ENCODE measurements at regions not wholly inside any gene's neighbourhood (a gene's known extent, or its start where the extent isn't known, plus 50 kb on each side); places are given as distances from the start of the nearest gene placed in this dataset.

DNA sequence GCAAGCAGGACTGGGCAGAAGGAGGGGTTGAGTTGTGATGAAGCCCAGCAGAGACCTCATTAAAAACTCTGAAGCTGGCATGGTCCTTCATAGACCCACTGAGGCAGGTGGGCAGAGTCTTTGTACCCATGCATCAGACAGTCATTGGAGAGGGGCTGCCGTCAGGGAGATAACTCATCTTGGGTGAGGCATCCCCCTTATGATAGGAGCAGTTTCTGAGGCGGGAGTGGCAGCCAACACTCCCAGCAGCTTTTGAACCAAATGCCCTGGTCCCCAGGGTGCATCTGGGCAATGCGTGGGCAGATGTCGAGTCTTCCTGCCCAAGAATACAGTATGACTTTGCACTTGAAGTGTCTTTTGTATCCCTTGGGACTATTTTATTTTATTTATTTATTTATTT lies 68.1 kb downstream of the HTR5A start:
- no peak for TF ChIP-seq POLR2AphosphoS5 (IDR thresholded peaks at IDR 0.05)
- TF ChIP-seq, protein P1, sequence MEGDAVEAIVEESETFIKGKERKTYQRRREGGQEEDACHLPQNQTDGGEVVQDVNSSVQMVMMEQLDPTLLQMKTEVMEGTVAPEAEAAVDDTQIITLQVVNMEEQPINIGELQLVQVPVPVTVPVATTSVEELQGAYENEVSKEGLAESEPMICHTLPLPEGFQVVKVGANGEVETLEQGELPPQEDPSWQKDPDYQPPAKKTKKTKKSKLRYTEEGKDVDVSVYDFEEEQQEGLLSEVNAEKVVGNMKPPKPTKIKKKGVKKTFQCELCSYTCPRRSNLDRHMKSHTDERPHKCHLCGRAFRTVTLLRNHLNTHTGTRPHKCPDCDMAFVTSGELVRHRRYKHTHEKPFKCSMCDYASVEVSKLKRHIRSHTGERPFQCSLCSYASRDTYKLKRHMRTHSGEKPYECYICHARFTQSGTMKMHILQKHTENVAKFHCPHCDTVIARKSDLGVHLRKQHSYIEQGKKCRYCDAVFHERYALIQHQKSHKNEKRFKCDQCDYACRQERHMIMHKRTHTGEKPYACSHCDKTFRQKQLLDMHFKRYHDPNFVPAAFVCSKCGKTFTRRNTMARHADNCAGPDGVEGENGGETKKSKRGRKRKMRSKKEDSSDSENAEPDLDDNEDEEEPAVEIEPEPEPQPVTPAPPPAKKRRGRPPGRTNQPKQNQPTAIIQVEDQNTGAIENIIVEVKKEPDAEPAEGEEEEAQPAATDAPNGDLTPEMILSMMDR (IDR thresholded peaks at IDR 0.05) = no peak
- TF ChIP-seq EP300 (IDR thresholded peaks at IDR 0.05) = no peak
- TF ChIP-seq POLR2A (IDR thresholded peaks at IDR 0.05) = no peak
- peaks cover 0 to 33% (median 0%) of the 10 kb centered on the region in 3 donors for H3K27me3 ChIP-seq
- DNase-seq = no peak
- intact Hi-C loops (cut with DNase I; ENCODE audit: low total_unique reads) = no loop called here
- H3K9me3 ChIP-seq = peaks cover 0 to 6% (median 4%) of the 10 kb centered on the region in 4 donors
- no peak overlapping the region for H3K27ac ChIP-seq
- WGBS, 5 donors = 82 to 87% (median 84%) methylated on average over 4 of the region's 4 CpGs
- no peaks in the 10 kb centered on the region for H3K4me1 ChIP-seq
- H3K4me3 ChIP-seq = no peak overlapping the region
- H3K36me3 ChIP-seq = no peaks in the 10 kb centered on the region

DNA sequence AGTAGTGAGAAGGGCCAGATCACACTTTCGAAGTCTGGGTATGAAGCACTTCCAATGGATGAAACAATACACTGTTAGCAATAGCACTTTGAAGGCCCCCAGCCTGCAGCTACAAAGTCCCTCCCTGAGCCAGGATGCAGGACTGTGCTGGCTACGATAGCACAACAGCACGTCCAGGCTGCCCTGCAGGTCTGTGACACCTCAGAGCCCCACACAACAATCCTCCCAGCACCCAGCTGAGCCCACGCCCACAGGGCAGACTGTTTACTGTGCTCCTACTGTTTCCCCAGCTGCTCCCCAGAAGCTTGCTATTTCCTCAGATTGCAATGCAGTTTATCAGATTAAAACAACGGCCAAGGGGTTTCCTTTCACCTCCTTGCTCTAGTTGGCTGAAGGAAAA lies 71.4 kb downstream of the HTR5A start:
- Histone ChIP-seq H3K36me3 (no peaks in the 10 kb centered on the region), H3K27ac (no peak overlapping the region), H3K4me1 (no peaks in the 10 kb centered on the region), H3K9me3 (peaks cover 0 to 6% (median 4%) of the 10 kb centered on the region in 4 donors), H3K27me3 (peaks cover 0 to 47% (median 0%) of the 10 kb centered on the region in 3 donors), H3K4me3 (no peak overlapping the region)
- TF ChIP-seq POLR2A (IDR thresholded peaks at IDR 0.05) = no peak
- TF ChIP-seq, protein P1 (IDR thresholded peaks at IDR 0.05) = no peak
- no peak for TF ChIP-seq POLR2AphosphoS5 (IDR thresholded peaks at IDR 0.05)
- TF ChIP-seq EP300 (IDR thresholded peaks at IDR 0.05) = no peak
- DNase-seq = no peak
- intact Hi-C loops (cut with DNase I; ENCODE audit: low total_unique reads) = no loop called here
- 11 to 24% (median 23%) methylated on average over 3 to 5 of the region's 5 CpGs for WGBS, 5 donors

DNA sequence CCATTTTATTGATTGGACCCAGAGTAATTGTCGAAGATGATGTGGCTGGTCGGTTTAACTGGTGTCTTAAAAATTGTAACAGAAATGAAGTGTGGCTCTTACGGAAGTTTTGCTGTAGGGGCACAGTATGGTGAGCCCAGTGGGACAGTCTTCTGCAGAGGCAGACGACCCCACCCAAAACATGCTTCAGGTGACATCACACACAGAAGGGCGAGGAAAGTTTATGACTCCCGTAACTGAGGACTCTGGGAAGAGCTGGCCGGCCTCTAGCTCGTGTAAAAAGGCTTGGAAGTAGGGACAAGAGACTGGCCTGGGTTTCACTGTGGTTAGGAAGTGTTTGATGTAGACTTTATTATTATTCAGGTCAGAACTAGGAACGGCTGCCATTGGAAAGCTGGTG lies 73.3 kb downstream of the HTR5A start:
- Histone ChIP-seq H3K36me3 (no peaks in the 10 kb centered on the region), H3K27me3 (peaks cover 0 to 47% (median 0%) of the 10 kb centered on the region in 3 donors), H3K4me1 (no peaks in the 10 kb centered on the region), H3K9me3 (no peaks in the 10 kb centered on the region), H3K4me3 (no peak overlapping the region), H3K27ac (no peak overlapping the region)
- TF ChIP-seq, protein P1 (IDR thresholded peaks at IDR 0.05) = no peak
- TF ChIP-seq EP300 (IDR thresholded peaks at IDR 0.05) = no peak
- TF ChIP-seq POLR2AphosphoS5 (IDR thresholded peaks at IDR 0.05) = no peak
- no peak for TF ChIP-seq POLR2A (IDR thresholded peaks at IDR 0.05)
- DNase-seq = no peak
- 69 to 72% (median 71%) methylated on average over 9 of the region's 9 CpGs for WGBS, 5 donors
- intact Hi-C loops (cut with DNase I; ENCODE audit: low total_unique reads) = no loop called here

DNA sequence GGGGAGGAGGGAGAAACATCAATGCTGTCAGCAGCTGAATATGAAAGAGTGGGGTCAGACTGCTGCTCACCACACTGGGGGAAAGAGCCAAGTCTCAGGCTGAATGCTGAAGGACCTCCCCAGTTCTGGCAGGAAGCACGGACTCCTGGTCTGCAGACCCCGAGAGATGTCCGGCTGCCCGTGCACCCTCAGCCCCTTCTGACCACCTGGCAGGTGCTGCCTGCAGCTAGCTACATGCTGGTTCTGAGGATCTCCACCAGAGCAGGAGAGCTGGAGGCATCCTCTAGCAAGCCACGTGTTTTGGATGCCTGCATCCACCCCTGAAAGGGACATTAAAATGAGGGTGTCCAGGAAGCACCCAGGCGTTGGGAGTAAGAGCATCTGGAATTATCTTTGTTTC lies 74.2 kb downstream of the HTR5A start:
- H3K4me3 ChIP-seq = no peak overlapping the region
- no peak overlapping the region for H3K27ac ChIP-seq
- intact Hi-C loops (cut with DNase I; ENCODE audit: low total_unique reads) = no loop called here
- no peak for TF ChIP-seq POLR2AphosphoS5 (IDR thresholded peaks at IDR 0.05)
- no peak for TF ChIP-seq POLR2A (IDR thresholded peaks at IDR 0.05)
- no peak for TF ChIP-seq EP300 (IDR thresholded peaks at IDR 0.05)
- TF ChIP-seq, protein P1 (IDR thresholded peaks at IDR 0.05) = no peak
- H3K36me3 ChIP-seq = no peaks in the 10 kb centered on the region
- peaks cover 0 to 45% (median 0%) of the 10 kb centered on the region in 3 donors for H3K27me3 ChIP-seq
- no peak for DNase-seq
- WGBS, 5 donors = 60 to 80% (median 76%) methylated on average over 5 to 6 of the region's 6 CpGs
- H3K4me1 ChIP-seq = no peaks in the 10 kb centered on the region
- H3K9me3 ChIP-seq = peaks cover 0 to 3% (median 0%) of the 10 kb centered on the region in 4 donors
